IPS DF 6.9 (cell line): ENCODE measurements at regions not wholly inside any gene's neighbourhood (a gene's known extent, or its start where the extent isn't known, plus 50 kb on each side); places are given as distances from the start of the nearest gene placed in this dataset.

Experiments
- DNase-seq: peaks from one replicate; pipeline ENCODE4 v3.0.0-alpha.2; 2013; ENCODE audit warnings: low read depth, low spot score
- H3K27ac ChIP-seq: one replicate; pipeline ENCODE4 v1.5.1; 2013; ENCODE audit warnings: low read length, control low read depth
- H3K27me3 ChIP-seq: 2 replicates; pipeline ENCODE4 v1.6.1; 2013; ENCODE audit warnings: mild to moderate bottlenecking, low read length; ENCODE audit not compliant: control insufficient read depth, insufficient read depth
- H3K36me3 ChIP-seq: 2 replicates; pipeline ENCODE4 v1.6.1; 2013; ENCODE audit warnings: low read length; ENCODE audit not compliant: control insufficient read depth, insufficient read depth
- H3K4me1 ChIP-seq: 2 replicates; pipeline ENCODE4 v1.6.1; 2013; ENCODE audit warnings: low read length; ENCODE audit not compliant: control insufficient read depth, insufficient read depth
- H3K4me3 ChIP-seq: 2 replicates; pipeline ENCODE4 v1.5.1; 2013; ENCODE audit warnings: mild to moderate bottlenecking, low read length
- H3K9me3 ChIP-seq: 2 replicates; pipeline ENCODE4 v1.6.1; 2013; ENCODE audit warnings: low read length, inconsistent platforms; ENCODE audit not compliant: control insufficient read depth, insufficient read depth
- WGBS: extraction: QIAGEN DNeasy Blood & Tissue Kit; methylation state at CpG from one replicate; pipeline ENCODE4 v1.1.7; 2013; ENCODE audit warnings: mixed read lengths, missing lambda C conversion rate; ENCODE audit not compliant: insufficient read length, insufficient coverage; 5-methylcytosine and 5-hydroxymethylcytosine counted together

DNA sequence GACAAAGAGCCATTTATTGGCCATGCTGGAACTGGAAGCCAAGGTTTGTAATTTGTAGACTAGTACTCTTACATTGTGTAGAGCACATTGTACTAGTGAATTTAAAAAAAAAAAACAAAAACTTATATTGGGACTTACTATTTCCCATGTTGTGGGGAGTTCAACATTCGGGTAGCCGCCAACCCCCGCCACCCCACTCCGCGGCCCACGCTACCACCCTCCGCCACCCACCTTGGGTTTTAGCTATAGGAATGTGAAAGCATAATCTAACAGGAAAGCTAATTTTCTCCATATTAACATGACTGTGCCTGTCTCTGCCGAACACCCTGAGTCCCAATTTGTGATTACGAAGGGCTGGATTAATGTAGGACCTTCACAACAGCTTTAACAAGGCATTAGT is 275.8 kb downstream of the FIGN start:
- Histone ChIP-seq H3K27me3 (no peaks in the 10 kb centered on the region), H3K4me1 (no peaks in the 10 kb centered on the region), H3K36me3 (no peaks in the 10 kb centered on the region), H3K9me3 (no peaks in the 10 kb centered on the region), H3K4me3 (no peak overlapping the region), H3K27ac (no peak overlapping the region)
- WGBS: no CpG with 5 or more reads among the region's 9 CpGs
- no peak for DNase-seq

DNA sequence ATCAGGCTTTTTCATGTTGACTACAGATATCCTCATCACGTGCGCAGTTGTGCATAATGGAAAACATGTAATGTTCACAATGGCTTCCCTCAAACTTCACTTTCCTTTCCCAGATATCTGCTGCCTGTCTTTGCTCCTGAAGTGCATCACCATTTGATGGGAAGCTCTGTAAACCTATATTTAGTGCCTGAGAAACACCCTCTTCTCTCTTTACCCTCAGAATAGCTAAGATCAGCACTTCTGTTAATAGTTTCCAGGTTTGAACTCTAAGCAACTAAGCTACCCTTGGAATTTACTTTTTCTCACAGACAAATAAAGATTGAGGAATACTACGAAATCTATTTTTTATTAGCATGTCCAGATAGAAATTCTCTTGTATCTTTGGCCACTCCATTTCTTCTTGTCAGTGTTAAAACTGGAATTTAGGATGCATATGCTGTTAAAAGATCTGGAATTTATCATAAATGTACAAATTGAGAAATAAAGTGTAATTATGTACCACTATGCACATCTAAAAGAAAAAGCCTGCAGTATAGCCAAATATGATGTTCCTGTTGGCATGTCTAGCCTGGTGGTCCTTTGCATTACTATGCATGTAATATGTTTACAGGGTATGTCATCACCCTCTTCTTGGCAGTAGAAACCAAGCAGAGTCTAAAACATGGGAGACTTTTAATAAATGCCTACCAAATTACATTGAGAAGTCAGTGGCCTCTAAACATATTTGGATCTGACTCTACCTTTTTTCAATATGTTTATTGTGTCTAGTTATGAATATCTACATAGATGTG is 278.7 kb downstream of the FIGN start:
- Histone ChIP-seq H3K36me3 (no peaks in the 10 kb centered on the region), H3K27me3 (no peaks in the 10 kb centered on the region), H3K4me3 (no peak overlapping the region), H3K9me3 (no peaks in the 10 kb centered on the region), H3K4me1 (no peaks in the 10 kb centered on the region), H3K27ac (no peak overlapping the region)
- WGBS: no CpG with 5 or more reads among the region's 3 CpGs
- no peak for DNase-seq

DNA sequence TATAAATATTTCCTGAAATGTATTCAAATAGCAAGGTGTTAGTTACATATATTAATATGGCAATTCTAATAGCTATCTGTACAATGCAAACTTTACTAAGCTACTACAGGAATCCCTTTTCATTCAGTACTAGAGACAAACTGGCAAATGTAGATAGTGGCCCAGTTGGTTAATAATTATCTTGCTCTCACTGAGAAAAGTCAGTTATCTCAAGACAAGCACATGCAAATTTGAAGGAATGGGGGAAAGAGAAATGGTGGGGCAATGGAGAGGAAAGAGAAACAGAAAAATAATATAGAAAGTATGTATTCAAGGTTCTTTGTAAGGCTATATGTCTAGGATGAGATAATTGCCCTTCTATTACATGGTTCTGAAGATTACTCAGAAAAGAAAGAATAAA is 280.0 kb downstream of the FIGN start:
- Histone ChIP-seq H3K27me3 (no peaks in the 10 kb centered on the region), H3K4me3 (no peak overlapping the region)
- no peak for DNase-seq

DNA sequence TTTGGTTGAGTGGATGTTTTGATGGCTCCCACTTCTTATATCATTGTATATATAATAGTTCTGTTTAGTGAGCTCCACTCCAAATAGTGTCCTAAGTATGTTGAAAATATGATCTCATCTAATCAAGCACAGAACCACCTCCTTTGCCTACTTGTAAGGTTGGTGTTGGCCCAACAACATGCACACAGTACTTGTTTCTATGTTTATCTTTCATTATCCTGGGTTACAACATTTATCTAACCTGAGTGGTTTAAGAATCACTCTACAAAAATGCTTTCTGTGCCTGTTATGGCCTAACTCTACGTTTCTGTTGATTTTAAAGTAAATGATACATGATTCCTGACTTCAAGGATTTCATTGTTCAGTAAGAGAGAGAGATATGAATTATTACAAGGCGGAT is 281.9 kb downstream of the FIGN start:
- Histone ChIP-seq H3K9me3 (no peaks in the 10 kb centered on the region), H3K27me3 (no peaks in the 10 kb centered on the region)

More for the DNA sequence above, 280.0 kb downstream of the FIGN start:
- no peaks in the 10 kb centered on the region for H3K9me3 ChIP-seq
- H3K4me1 ChIP-seq: no peaks in the 10 kb centered on the region
- no peaks in the 10 kb centered on the region for H3K36me3 ChIP-seq
- H3K27ac ChIP-seq: no peak overlapping the region

DNA sequence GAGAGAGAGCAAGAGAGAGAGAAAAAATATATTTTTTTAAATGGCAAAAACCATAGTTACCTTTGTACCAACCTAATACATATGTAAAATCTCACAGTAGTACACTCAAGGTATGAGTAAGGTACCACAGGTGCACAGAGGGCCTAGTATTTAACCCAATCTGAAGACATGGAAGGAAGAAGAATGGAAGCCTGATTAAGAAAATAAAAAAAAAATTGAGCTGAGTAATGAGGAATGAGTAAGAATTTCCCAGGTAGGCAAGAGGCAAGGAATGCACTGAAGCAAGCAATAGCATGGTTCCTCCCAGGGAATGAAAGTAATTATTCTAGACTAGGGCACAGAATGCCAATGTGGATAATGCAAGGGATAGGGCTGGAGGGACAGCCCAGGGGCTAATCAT is 294.2 kb downstream of the FIGN start:
- Histone ChIP-seq H3K4me1 (no peaks in the 10 kb centered on the region), H3K27me3 (no peaks in the 10 kb centered on the region), H3K36me3 (no peaks in the 10 kb centered on the region), H3K4me3 (no peak overlapping the region), H3K9me3 (no peaks in the 10 kb centered on the region), H3K27ac (no peak overlapping the region)
- no peak for DNase-seq

More for the DNA sequence above, 281.9 kb downstream of the FIGN start:
- DNase-seq: no peak
- Histone ChIP-seq H3K4me1 (no peaks in the 10 kb centered on the region), H3K4me3 (no peak overlapping the region), H3K36me3 (no peaks in the 10 kb centered on the region), H3K27ac (no peak overlapping the region)
- no CpG with 5 or more reads among the region's 2 CpGs for WGBS

DNA sequence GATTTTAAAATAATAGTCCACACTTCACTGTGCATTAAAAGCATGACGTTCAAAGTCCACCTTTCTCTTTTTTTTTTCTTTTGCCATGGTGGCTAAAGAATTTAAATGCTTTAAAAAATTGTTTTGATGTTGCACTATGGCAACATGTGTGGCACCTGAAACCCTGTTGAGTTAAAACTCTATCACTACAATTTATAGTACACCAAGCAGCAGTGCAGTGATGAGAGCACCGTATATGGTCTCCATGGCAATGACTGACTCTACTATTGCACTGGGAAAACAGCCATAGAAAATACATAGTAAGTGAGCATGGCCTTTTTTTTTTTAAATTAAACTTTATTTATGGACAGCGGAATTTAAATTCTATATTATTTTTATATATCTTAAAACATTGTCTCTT is 298.8 kb downstream of the FIGN start:
- H3K4me3 ChIP-seq: no peak overlapping the region
- no peak overlapping the region for H3K27ac ChIP-seq
- H3K27me3 ChIP-seq: no peaks in the 10 kb centered on the region
- no peak for DNase-seq
- H3K9me3 ChIP-seq: no peaks in the 10 kb centered on the region
- no peaks in the 10 kb centered on the region for H3K4me1 ChIP-seq
- WGBS: no CpG with 5 or more reads among the region's 3 CpGs
- H3K36me3 ChIP-seq: no peaks in the 10 kb centered on the region

DNA sequence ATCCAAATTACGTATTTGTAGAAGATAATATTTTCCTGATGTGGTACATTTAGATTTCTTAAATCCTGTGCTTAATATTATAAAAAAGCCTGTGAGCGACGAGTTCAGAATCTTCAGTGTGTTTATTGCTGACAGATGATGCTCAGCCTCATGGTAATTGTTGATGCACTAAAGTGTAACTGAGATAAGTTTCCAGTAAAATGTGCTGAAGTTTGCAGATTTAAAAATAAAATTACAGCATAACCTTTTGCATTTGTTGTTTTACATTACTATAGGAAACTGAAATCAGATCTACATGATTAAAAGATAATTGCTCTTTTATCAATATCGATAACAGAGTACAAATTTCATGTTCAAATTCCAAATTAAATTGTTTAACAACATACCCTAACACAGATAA is 307.6 kb downstream of the FIGN start:
- no peak overlapping the region for H3K27ac ChIP-seq
- DNase-seq: no peak
- no peaks in the 10 kb centered on the region for H3K36me3 ChIP-seq
- no peaks in the 10 kb centered on the region for H3K9me3 ChIP-seq
- H3K27me3 ChIP-seq: no peaks in the 10 kb centered on the region
- H3K4me1 ChIP-seq: no peaks in the 10 kb centered on the region
- WGBS: no CpG with 5 or more reads among the region's 4 CpGs
- H3K4me3 ChIP-seq: no peak overlapping the region

DNA sequence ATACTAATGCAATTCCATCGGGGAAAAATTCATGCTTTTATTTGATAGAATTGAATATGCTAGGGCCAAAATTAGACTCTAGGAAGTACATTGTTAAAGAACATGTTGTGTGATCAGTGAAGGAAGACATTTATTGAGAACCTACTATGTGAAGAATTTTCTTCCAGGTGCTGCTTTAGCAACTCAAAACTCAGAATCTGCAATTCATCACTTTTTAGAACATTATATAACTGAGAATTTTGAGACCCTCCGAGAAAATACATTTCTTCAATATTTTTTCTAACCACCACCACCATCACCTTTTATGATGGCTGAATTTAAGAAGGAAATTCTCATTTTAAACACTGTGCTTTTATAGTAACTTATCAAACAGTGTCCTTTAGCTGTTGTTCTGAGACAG is 315.2 kb downstream of the FIGN start:
- H3K9me3 ChIP-seq: no peaks in the 10 kb centered on the region
- WGBS: 100% methylated on average over 1 of the region's 2 CpGs
- no peaks in the 10 kb centered on the region for H3K4me1 ChIP-seq
- H3K4me3 ChIP-seq: no peak overlapping the region
- no peak for DNase-seq
- no peak overlapping the region for H3K27ac ChIP-seq
- no peaks in the 10 kb centered on the region for H3K36me3 ChIP-seq
- no peaks in the 10 kb centered on the region for H3K27me3 ChIP-seq

DNA sequence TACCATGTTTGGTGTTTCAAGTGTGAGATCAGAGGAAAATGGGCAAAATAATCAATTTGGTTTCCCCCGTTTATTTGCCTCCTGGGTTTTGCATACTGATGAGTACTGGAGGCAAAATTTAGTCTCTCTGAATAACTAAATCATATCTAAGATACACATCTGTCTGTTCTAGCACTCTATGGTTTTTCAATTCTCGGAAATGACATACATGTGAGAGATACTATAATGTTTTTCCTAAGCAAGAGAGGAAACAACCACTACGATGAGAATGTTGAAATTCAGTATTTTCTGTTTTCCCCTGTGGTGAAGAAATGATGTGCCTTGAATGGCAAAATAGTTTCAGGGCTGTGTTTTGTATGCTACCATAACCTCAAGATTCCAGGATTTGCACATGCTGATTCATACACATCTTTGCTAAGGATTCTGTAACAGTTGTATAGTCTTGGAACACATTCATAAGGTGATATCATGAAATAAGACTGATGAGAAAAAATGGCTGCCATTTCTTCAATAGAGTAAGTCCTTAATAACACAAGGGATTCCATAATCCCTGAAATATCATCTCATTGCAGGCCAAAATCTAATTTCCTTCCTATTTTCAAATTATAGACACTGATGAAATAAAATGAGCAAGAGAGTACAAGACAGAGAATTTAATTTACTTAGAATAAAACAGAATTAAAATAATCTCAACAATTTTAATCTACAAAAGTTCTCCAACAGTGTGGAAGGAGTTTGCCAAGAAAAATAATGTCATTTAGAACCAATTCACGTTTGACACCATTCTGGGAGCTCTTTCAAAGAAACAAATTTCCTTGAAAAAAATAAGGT is 316.6 kb downstream of the FIGN start:
- Histone ChIP-seq H3K4me3 (no peak overlapping the region), H3K27me3 (no peaks in the 10 kb centered on the region), H3K27ac (no peak overlapping the region), H3K9me3 (no peaks in the 10 kb centered on the region), H3K36me3 (no peaks in the 10 kb centered on the region), H3K4me1 (no peaks in the 10 kb centered on the region)
- DNase-seq: no peak
- no CpG with 5 or more reads among the region's 4 CpGs for WGBS

DNA sequence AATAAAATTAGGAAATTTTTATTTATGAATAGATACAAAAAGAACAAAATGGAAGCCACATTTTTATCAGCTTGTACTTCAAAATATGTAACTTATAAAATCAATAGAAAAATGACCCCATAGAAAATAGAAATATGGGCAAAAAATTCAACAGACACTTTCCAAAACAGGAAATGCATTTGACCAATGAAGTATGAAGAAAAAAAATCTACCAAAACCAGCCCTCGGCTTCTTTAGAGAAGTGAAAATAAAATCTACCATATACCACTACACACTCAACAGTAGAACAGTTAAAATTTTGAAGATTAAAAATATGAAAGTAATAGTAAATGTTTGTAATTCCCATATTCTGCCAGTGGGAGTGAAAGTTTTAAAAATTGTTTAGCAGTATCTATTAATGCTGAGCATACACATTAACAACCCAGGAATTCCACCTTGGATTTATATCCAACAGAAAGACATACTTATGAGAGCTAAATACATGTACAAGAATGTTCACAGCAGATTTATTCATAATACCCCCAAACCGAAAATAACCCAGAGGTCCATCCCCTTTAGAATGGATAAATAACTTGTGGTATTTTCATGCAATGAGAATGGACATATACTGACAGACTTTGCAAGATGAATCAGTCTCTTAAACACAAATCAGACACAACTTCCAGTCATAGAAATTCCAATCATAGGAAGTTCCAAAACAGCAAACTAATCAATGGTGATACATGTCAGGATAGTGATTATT is 318.0 kb downstream of the FIGN start:
- no peak overlapping the region for H3K4me3 ChIP-seq
- no peaks in the 10 kb centered on the region for H3K36me3 ChIP-seq
- DNase-seq: no peak
- no CpG with 5 or more reads among the region's 2 CpGs for WGBS
- no peak overlapping the region for H3K27ac ChIP-seq
- H3K27me3 ChIP-seq: no peaks in the 10 kb centered on the region
- H3K4me1 ChIP-seq: no peaks in the 10 kb centered on the region
- no peaks in the 10 kb centered on the region for H3K9me3 ChIP-seq
